Stimulated activated CD4-positive, alpha-beta T cell treated with anti-CD3 and anti-CD28 coated beads, Interleukin-2, amount 100 ng/mL, for 24 hours (primary cell): ENCODE measurements at regions not wholly inside any gene's neighbourhood (a gene's known extent, or its start where the extent isn't known, plus 50 kb on each side); places are given as distances from the start of the nearest gene placed in this dataset.
"Not testable (repeated sequence)": the region's sequence is repeated elsewhere in the genome, so short reads cannot be mapped to it uniquely, and the experiment has no call there.

Experiments
- DNase-seq, 2 donors: peaks; one replicate each; pipeline ENCODE4 v3.0.0-alpha.2; 2020

GRCh38 chr3:188974856-188975599 lies 196.7 kb upstream of the TPRG1 start:
- no peak for DNase-seq

- no peak for DNase-seq
Observed at GRCh38 chr3:188975600-188976314, 196.0 kb upstream of the TPRG1 start.

GRCh38 chr3:188976407-188976806 lies 195.4 kb upstream of the TPRG1 start:
- no peak for DNase-seq

GRCh38 chr3:188978421-188979171 lies 193.2 kb upstream of the TPRG1 start:
- no peak for DNase-seq

GRCh38 chr3:188979248-188979647 lies 192.5 kb upstream of the TPRG1 start:
- DNase-seq: no peak

- DNase-seq: no peak
Observed at GRCh38 chr3:188979669-188980310, 192.0 kb upstream of the TPRG1 start.

GRCh38 chr3:188993181-188993580 lies 178.6 kb upstream of the TPRG1 start:
- DNase-seq: no peak

- no peak for DNase-seq
Observed at GRCh38 chr3:189001559-189001958, 170.2 kb upstream of the TPRG1 start.

GRCh38 chr3:189003410-189003809 lies 168.4 kb upstream of the TPRG1 start:
- DNase-seq: no peak

GRCh38 chr3:189013224-189013888 lies 158.4 kb upstream of the TPRG1 start:
- DNase-seq: no peak

- DNase-seq: no peak
Observed at GRCh38 chr3:189014526-189014925, 157.2 kb upstream of the TPRG1 start.

GRCh38 chr3:189022576-189023466 lies 148.9 kb upstream of the TPRG1 start:
- not testable (repeated sequence) for DNase-seq

GRCh38 chr3:189025866-189026265 lies 145.9 kb upstream of the TPRG1 start:
- no peak for DNase-seq

- DNase-seq: no peak
Observed at GRCh38 chr3:189027626-189028155, 144.1 kb upstream of the TPRG1 start.

GRCh38 chr3:189038773-189039745 lies 132.7 kb upstream of the TPRG1 start:
- DNase-seq: no peak

GRCh38 chr3:189040656-189041335 lies 131.0 kb upstream of the TPRG1 start:
- DNase-seq: no peak

GRCh38 chr3:189041482-189042090 lies 130.2 kb upstream of the TPRG1 start:
- DNase-seq: peak; percentile 76 to 80

GRCh38 chr3:189042832-189043231 lies 128.9 kb upstream of the TPRG1 start:
- no peak for DNase-seq
